GM20000 (cell line): ENCODE measurements at regions not wholly inside any gene's neighbourhood (a gene's known extent, or its start where the extent isn't known, plus 50 kb on each side); places are given as distances from the start of the nearest gene placed in this dataset.

Experiments used
- DNase-seq: peaks from one replicate; pipeline ENCODE4 v3.0.0; 2012; ENCODE audit warnings: low spot score
- CTCF ChIP-seq: IDR thresholded peaks from 2 replicates; pipeline ENCODE4 v1.5.1; 2012; ENCODE audit warnings: mild to moderate bottlenecking, control low read depth; ENCODE audit errors: extremely low read depth, missing control alignments

GRCh38 chr16:55136356-55137150, 187.4 kb upstream of the IRX6 start:
- TF ChIP-seq CTCF, result no peak
- DNase-seq, result no peak

- no peak for TF ChIP-seq CTCF
- DNase-seq, result no peak
Observed at GRCh38 chr16:55138298-55138697, 185.7 kb upstream of the IRX6 start.

GRCh38 chr16:55142405-55142804, 181.6 kb upstream of the IRX6 start:
- no peak for DNase-seq
- no peak for TF ChIP-seq CTCF

- no peak for TF ChIP-seq CTCF
Observed at GRCh38 chr16:55144651-55145050, 179.4 kb upstream of the IRX6 start.

GRCh38 chr16:55145771-55146603, 178.0 kb upstream of the IRX6 start:
- no peak for TF ChIP-seq CTCF

More at GRCh38 chr16:55144651-55145050, 179.4 kb upstream of the IRX6 start:
- no peak for DNase-seq

GRCh38 chr16:55146966-55147365, 177.0 kb upstream of the IRX6 start:
- no peak for TF ChIP-seq CTCF
- DNase-seq, result no peak

More at GRCh38 chr16:55145771-55146603, 178.0 kb upstream of the IRX6 start:
- DNase-seq, result no peak

GRCh38 chr16:55147396-55147795, 176.6 kb upstream of the IRX6 start:
- DNase-seq, result no peak
- TF ChIP-seq CTCF, result no peak
